ENCODE measurements at regions not wholly inside any gene's neighbourhood (a gene's known extent, or its start where the extent isn't known, plus 50 kb on each side); places are given as distances from the start of the nearest gene placed in this dataset.

- TF ChIP-seq CTCF (IDR thresholded peaks at IDR 0.05) (no peak), POLR2A (IDR thresholded peaks at IDR 0.05) (no peak)
Observed at GRCh38 chr2:45259138-45259537, 249.9 kb upstream of the SIX2 start.
